Osteocyte (in vitro differentiated cells): ENCODE measurements at regions not wholly inside any gene's neighbourhood (a gene's known extent, or its start where the extent isn't known, plus 50 kb on each side); places are given as distances from the start of the nearest gene placed in this dataset.

Source experiments
- DNase-seq: peaks from one replicate; pipeline ENCODE4 v3.0.0; 2021; ENCODE audit warnings: mixed read lengths; ENCODE audit not compliant: unreplicated experiment; ENCODE audit errors: extremely low spot score
- H3K27ac Mint-ChIP-seq: one replicate; pipeline ENCODE4 v1.8.0; 2021; ENCODE audit warnings: mild to moderate bottlenecking, mixed read lengths; ENCODE audit not compliant: unreplicated experiment
- H3K27me3 Mint-ChIP-seq: one replicate; pipeline ENCODE4 v1.8.0; 2021; ENCODE audit warnings: mixed read lengths; ENCODE audit not compliant: unreplicated experiment
- H3K36me3 Mint-ChIP-seq: one replicate; pipeline ENCODE4 v1.8.0; 2021; ENCODE audit warnings: mixed read lengths; ENCODE audit not compliant: unreplicated experiment
- H3K4me1 Mint-ChIP-seq: one replicate; pipeline ENCODE4 v1.8.0; 2021; ENCODE audit warnings: mixed read lengths; ENCODE audit not compliant: unreplicated experiment
- H3K4me3 Mint-ChIP-seq: one replicate; pipeline ENCODE4 v1.8.0; 2021; ENCODE audit warnings: mild to moderate bottlenecking, moderate library complexity, mixed read lengths; ENCODE audit not compliant: unreplicated experiment
- H3K9me3 Mint-ChIP-seq: one replicate; pipeline ENCODE4 v1.8.0; 2021; ENCODE audit warnings: mixed read lengths; ENCODE audit not compliant: unreplicated experiment
- TF ChIP-seq, protein P1 (sequence below): fragments of 200-600 bp; sonication (generic); IDR thresholded peaks from 2 replicates; pipeline ENCODE4 v1.5.0; 2021; ENCODE audit warnings: antibody characterized with exemption, mild to moderate bottlenecking, moderate library complexity

GRCh38 chrX:65596270-65597034 is 61.9 kb upstream of the LAS1L start:
- Mint-ChIP-seq H3K4me3 (no peak overlapping the region), H3K27me3 (peaks cover 2% of the 10 kb centered on the region), H3K4me1 (peaks cover 26% of the 10 kb centered on the region), H3K9me3 (no peaks in the 10 kb centered on the region), H3K36me3 (no peaks in the 10 kb centered on the region), H3K27ac (peak overlapping the region; percentile 89)
- TF ChIP-seq, protein P1, sequence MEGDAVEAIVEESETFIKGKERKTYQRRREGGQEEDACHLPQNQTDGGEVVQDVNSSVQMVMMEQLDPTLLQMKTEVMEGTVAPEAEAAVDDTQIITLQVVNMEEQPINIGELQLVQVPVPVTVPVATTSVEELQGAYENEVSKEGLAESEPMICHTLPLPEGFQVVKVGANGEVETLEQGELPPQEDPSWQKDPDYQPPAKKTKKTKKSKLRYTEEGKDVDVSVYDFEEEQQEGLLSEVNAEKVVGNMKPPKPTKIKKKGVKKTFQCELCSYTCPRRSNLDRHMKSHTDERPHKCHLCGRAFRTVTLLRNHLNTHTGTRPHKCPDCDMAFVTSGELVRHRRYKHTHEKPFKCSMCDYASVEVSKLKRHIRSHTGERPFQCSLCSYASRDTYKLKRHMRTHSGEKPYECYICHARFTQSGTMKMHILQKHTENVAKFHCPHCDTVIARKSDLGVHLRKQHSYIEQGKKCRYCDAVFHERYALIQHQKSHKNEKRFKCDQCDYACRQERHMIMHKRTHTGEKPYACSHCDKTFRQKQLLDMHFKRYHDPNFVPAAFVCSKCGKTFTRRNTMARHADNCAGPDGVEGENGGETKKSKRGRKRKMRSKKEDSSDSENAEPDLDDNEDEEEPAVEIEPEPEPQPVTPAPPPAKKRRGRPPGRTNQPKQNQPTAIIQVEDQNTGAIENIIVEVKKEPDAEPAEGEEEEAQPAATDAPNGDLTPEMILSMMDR, result no peak
- no peak for DNase-seq

DNA sequence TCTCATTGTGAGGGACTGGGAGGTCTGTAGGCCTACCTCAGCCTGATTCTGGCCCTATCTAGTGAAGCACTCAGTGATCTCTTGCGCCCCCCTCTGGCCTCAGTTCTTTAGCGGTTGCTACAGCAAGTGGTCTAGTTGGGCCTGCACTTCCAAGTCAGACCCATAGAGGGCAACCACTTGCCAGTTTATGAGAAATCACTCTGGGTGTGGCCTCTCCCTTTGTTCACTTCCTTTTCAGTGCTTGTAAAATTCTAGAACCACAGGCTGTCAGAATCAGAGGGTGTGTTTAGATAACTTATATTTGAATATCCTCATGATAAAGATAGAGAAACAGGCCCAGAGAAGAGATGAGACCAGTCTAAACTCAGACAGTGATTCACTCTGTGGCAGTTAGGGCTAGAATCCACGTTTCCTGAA is 60.9 kb upstream of the LAS1L start:
- no peaks in the 10 kb centered on the region for H3K36me3 Mint-ChIP-seq
- H3K4me1 Mint-ChIP-seq, result peaks cover 20% of the 10 kb centered on the region
- peaks cover 2% of the 10 kb centered on the region for H3K27me3 Mint-ChIP-seq
- TF ChIP-seq, protein P1, result peak; percentile 94
- H3K4me3 Mint-ChIP-seq, result no peak overlapping the region
- peak; percentile 94 for DNase-seq
- no peaks in the 10 kb centered on the region for H3K9me3 Mint-ChIP-seq
- H3K27ac Mint-ChIP-seq, result peak overlapping the region; percentile 89

GRCh38 chrX:65591206-65591605 is 56.6 kb upstream of the LAS1L start:
- peaks cover 27% of the 10 kb centered on the region for H3K4me1 Mint-ChIP-seq
- no peak for DNase-seq
- H3K36me3 Mint-ChIP-seq, result no peaks in the 10 kb centered on the region
- no peak overlapping the region for H3K27ac Mint-ChIP-seq
- H3K9me3 Mint-ChIP-seq, result peaks cover 3% of the 10 kb centered on the region
- TF ChIP-seq, protein P1, result no peak
- no peak overlapping the region for H3K4me3 Mint-ChIP-seq
- H3K27me3 Mint-ChIP-seq, result peaks cover 2% of the 10 kb centered on the region

DNA sequence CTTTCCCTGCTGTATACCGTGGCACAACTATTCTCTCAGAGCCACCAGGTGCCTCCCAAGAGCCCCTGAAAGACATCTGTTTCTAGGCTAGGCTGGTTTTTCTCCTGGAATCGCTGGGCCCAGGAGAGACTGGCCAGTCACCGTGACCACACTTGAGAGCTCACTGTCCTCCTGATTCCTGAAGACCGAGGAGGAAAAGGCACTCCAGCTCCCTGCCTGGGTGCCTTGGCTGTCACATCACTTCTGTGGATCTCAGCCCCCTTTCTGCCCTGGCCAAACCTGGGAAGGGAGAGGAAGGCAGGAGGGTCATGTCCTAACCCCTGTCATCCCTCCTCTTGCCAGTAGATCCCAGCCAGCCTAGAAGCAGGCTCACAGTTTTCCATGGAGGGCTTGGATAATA is 54.7 kb upstream of the LAS1L start:
- H3K9me3 Mint-ChIP-seq, result peaks cover 3% of the 10 kb centered on the region
- no peaks in the 10 kb centered on the region for H3K36me3 Mint-ChIP-seq
- peaks cover 18% of the 10 kb centered on the region for H3K4me1 Mint-ChIP-seq
- no peak overlapping the region for H3K4me3 Mint-ChIP-seq
- DNase-seq, result no peak
- H3K27me3 Mint-ChIP-seq, result peaks cover 2% of the 10 kb centered on the region
- TF ChIP-seq, protein P1, result no peak
- H3K27ac Mint-ChIP-seq, result peak overlapping the region; percentile 31

DNA sequence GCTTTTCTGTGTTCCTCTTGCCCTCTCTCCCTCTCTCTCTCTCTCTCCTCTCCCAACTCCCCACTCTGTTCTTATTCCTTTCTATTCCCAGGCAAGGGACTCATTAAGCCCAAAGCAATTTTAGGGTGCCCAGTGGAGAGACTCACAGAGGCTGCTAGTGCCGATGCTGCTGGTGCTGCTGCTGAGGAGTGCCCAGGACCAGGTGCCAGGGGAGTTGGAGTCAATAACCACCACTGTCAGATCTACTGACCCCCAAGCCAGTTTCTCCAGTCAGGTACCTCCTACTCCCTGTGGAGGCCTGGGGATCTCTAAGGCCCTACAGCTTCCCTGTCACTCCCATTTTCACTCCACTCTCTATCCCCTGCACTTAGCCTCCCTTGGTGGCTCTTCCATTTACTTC is 54.2 kb upstream of the LAS1L start:
- Mint-ChIP-seq H3K9me3 (peaks cover 3% of the 10 kb centered on the region), H3K4me3 (no peak overlapping the region), H3K27ac (peak overlapping the region; percentile 34), H3K4me1 (peaks cover 18% of the 10 kb centered on the region), H3K36me3 (no peaks in the 10 kb centered on the region), H3K27me3 (peaks cover 2% of the 10 kb centered on the region)
- no peak for DNase-seq
- TF ChIP-seq, protein P1, result no peak
